Cerebellar cortex (tissue), 1 donor: ENCODE measurements at regions not wholly inside any gene's neighbourhood (a gene's known extent, or its start where the extent isn't known, plus 50 kb on each side); places are given as distances from the start of the nearest gene placed in this dataset.

ENCODE experiments used
- DNase-seq: peaks from one replicate; pipeline ENCODE4 v3.0.0-alpha.2; 2015; ENCODE audit warnings: low spot score

DNA sequence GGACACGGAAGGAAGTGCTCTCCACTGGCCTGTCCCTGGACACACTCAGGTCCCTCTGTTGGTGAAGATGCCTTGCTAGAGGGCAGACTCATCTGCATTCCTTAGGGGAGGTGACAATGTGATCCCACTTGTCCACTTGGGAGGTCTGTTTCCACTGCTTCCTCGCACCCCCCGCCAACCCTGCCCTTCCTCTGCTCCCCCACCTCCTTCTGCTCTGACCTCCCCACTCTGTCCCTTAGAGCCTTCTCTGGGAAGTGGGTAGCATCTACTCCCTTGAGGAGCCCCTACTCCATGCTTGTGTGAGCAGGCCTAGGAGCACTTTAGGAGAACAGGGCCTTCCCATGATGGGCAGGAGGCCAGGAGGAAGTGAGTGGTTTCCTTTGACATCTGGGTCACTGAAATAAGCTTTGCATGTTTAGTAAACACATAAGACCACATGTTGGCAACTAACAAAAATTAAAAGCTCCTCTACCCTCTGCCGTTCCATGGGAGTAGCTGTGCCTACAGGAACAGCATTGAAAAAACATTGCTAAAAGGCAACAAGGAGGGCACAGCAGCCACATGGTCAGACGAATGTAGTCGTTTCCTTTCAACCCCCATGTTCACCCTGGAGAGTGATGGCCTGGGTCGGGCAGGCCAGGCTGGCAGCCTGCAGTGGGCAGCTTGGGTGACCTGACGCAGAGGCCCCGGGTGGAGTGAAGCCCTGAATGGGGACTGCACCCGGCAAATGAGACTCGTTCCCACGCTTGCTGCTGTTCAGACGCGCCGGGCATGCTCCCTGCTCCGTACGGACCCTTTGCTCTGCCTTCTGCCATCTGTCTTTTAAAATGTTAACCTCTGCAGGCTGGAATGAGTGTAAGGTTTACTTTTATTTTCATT lies 634.0 kb downstream of the IRX1 start:
- no peak for DNase-seq

DNA sequence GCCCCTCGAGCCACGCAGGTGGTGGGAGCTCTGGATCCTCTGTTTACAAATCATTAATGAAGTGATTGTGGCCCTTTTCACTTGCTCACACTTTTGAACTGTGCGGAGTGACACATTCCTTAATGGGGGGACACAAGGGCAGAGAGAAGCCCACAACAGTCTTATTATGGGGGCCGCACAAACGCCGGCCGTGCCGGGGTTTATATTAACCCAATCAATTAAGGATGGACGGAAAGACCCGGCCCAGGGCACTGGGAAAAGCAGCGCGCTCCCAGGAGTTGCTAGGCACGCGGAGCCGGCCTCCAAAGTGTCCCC lies 634.8 kb downstream of the IRX1 start:
- DNase-seq, result no peak

DNA sequence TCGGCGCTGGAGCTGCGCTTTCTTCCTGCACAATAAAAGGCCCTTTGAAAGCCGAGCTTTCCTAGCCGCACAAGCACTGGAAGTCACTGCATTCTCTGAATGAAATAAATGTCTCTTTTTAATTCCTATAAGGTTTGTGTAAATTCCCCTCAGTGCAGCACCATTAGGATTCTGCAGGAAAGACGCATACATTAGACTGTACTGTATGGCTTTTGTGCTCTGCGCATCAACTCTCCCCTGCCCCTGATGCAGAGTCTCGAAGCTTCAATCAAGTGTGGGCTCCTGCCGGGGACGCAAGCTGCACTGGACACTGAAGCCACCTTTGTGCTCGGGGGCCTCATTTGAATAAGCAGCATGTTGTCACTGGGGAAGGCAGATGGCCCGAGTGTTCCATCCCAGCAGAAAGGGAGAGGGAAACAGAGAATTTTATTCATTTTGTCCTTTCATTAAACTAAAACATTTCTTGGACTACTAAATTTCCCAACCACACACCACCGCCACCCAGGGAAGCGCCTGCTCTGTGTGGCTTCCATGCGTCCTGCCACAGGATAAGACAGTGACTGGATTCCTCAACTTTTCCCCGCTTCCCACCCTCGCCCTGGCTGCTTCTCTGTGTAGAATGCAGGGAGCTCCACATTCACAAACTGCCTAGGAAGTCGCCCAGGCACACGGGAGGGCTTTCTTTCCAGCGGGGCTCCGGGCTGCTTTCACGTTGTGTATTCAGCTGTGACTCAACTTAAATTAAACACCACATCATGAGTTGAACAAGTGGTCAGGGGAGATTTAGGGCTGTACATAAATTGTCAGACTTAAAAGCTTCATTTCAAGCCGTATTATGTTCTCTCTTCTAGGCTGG lies 635.4 kb downstream of the IRX1 start:
- peak; percentile 20 for DNase-seq

DNA sequence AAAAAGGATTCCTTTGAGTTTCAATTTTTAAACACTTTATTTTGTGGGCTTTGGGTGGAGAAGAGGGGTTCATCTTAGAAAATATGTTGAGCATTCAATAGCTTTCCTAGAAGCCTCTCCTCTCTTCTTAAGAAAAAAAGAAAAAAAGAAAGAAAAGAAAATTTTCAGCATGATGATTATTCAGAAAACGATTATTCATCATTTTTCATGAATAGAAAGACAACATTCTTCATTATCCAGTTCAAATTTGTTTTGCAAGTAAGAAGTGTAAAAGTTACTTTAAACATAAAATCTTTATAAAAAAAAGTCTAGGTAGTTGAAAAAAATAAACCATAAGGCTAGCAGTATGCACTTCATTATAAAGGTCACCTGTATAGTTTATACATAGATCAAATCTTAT lies 636.5 kb downstream of the IRX1 start:
- no peak for DNase-seq

DNA sequence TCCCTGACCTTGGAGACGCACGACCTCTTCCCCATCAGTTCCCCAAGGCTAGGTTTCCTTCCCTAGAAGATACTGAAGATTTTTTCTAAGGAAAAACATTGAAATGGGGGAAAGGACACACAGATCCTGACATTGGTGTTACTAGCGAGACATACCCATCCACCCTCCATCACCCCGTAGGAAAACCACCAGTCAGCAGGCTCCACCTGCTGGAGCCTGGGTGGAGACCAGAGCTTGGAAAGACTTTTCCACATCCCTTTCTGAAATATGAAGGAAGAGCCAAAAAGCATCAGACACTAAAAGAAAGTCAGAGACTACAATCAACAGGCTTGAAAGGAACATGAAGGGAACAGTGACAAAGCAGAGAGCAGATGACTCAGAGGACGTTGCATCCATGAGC lies 638.0 kb downstream of the IRX1 start:
- no peak for DNase-seq

DNA sequence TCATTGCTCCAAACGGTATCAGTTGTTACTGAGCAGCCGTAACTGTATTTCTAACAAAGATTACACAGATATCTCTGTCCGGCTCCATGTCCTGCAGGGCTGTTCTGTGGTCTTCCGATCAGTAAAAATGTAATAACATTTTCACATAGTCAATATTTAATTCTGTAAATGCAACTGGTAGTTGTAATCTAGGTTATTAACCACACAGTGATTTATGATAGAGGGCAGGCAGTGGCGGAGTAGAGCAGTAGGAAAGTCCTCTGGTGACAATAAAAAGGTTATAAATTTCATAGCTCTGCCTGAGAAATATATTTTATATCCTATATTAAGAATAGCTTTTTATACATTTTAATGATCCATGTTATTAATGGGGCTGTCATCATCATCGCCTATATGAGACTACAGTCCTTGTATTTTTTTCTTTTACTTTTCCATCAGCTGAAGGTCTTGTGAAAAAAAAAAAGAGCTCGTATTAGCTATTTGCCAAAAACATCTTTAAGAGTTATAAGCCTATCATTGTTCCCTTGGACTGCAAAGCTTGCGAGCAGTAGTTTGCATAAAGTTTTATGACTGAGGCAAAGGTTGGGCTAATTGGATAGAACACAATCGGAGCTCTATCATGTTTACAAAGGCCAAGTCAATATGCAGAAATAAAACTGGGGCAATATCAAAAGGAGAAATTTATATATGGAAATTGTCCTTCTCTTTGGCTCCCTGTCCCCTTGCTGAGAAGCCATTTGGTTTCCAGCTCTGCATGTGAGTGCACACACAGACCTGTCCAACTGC lies 648.0 kb downstream of the IRX1 start:
- DNase-seq, result no peak

DNA sequence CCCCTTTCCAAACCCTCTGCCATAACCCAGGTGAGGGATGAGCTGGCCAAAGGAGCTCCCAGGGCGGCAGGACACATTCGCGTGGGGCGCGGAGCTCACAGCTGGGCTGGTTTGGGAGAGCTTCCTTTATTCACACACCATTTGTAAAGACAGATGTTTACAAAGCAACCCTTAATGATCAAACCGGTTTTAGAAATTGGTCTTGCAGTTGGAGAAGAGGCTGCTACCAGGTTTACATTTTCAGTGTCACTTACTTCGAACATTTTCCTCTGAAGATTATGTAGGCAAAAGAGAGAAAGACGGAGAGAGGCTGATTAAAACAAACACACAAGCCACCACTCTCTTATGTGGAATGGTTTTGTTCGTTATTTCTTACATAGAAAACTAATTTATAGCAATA lies 648.7 kb downstream of the IRX1 start:
- no peak for DNase-seq

DNA sequence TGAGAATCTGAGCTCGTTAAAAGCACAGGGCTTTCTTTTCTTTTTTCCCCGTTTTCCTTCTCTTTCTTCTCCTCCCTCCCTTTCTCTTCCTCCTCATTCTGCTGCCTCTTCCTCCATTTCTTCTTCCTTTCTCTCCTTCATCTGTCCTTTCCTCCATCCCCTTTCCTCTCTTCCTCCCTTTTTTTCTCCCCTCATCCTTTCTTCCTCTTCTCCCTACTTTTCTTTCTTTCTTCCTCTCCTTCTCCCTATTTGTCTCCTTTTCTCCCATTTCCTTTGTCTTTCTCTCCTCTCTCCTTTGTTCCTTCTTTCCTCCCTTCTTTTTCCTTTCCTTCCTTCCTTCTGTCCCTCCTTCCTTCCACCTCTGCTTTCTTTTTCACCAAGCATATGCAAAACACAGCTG lies 649.4 kb downstream of the IRX1 start:
- no peak for DNase-seq

DNA sequence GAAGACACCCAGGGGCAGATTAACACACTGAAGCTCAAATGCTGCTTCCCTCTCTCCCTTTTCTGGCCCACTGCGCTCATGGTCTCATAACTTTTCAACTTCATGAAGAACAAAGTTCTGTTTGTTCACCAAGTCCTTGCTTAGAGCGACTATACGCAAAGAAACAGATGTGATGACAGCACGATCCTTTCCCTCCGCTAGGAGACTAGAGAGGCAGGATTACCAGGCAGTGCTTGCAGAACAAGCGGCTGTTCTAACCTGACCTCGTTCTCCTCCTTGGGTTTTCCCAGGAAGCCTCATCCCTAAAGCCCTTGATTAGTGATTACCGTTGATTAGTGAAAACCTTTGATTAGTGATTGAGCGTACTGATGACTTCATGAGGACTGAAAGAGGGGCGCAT lies 649.9 kb downstream of the IRX1 start:
- no peak for DNase-seq

DNA sequence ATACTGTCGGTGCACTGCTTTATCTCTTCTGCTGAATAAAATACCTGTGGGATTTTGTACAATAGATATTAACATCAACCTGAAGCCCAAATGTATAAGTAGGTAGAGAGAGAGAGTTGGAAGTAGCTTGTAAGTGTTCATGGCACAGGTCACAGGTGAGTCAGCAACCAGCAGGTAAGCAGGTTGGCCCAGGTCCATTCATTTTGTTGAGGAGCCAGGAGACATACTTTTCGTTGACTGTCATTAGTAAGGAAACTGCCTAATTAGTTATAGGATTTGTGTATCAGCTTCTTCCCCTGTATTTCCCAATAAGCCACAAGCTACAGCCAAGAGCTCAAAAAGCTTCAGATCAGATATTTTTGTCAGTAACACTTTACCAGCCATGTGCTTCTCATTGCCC lies 650.8 kb downstream of the IRX1 start:
- DNase-seq, result no peak

DNA sequence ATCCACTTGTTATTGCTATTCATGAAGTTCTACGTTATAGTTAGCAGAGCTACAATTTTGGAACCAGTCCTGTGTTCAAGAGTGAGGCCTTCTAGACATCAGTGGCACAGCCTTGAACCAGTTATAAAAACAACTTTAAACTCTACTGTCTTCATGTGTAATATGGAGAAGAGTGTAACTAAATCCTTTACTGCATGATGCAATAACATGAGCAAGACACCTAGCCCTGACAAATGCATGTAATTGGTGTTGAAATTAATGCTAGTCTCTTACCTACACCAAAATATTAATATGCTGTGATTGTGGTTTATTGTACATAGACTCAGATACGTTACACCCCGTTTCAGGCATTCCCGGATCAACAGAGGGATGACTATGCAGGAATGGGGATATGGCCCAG lies 654.6 kb downstream of the IRX1 start:
- DNase-seq, result no peak

DNA sequence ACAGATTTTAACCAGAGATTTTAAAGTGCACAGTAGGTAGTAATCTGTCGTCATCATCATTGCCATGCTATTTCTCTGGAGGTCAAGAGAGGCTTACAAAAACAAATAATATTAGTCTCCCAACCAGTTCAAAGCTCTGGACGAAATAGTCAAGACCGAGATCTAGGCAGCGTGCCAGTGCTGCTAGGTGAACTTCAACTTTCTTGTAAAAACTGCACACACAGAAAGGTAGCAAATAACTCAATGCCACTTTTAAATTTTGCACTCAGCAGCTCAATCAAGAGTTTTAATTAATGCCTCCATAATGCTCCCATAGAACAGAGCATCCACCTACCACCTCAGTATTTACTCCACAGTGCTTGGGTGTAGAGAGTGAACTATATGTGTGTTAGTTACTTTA lies 656.8 kb downstream of the IRX1 start:
- no peak for DNase-seq

DNA sequence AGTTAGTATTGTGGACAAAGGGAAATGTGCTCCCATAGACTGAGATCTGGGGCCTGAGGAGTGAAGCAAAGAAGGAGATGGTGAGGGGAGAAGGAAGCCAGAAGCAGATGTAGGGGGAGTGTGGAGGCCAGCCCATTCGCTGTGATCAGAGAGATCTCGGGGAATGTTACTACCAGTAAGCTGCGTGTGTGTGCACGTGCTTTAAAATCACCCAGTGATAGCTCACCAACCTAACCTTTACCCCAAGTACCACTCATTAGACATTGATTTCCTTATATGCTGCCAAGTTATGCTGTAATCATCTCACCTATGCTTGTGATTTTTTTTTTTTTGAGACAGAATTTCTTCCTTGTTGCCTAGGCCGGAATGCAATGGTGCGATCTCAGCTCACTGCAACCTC lies 659.1 kb downstream of the IRX1 start:
- DNase-seq, result no peak

DNA sequence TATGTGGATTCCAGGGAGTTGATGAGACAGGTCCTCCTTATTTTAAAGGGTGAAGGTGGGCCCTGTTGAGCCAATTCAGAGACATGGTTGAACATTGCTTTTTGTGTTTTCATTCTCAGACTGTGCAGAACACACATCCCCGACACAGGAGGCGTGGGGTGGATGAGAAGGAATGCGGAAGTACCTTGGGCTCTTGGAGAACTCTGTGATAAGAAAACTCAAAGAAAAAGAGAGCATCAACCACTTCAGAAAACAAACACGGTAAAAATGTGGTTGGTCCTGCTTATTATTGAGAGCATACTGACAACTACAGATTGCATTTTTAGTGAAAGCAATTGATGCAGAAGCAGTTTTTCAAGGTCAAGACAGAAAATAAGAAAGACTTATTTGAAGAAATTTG lies 659.8 kb downstream of the IRX1 start:
- DNase-seq, result no peak

DNA sequence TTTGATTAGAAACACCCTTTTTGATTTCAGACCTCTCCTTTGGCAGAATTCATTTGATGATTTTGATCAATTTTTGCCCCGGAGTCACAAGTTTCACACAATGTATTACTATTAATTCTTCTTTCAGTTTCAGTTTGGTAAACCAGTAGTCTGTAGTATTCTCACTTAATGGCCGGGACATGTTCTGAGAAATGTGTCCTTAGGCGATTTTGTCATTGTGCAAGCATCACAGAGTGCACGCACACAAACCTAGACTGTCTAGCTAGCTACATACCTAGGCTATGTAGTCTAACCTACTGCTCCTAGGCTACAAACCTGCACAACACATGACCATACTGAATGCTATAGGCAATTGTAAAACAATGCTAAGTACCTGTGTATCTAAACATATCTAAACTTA lies 662.5 kb downstream of the IRX1 start:
- DNase-seq, result no peak

DNA sequence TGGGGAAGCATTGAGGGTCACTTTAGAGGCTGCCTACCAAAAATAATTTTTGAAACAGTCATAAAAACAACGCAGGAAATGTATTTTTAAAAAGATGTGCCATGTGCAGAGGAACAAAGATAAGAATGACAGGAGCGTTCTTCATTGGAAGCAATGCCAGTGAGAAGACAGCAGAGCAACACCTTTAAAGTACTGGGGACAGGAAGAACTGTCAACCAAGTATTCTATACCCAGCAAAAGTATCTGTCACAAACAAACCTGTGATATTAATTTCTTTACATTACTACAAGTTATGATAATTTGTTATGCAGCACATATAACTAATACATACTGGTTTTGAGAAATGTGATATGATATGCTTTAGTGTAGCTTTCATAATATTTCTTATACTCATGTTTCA lies 675.6 kb downstream of the IRX1 start:
- DNase-seq, result no peak

DNA sequence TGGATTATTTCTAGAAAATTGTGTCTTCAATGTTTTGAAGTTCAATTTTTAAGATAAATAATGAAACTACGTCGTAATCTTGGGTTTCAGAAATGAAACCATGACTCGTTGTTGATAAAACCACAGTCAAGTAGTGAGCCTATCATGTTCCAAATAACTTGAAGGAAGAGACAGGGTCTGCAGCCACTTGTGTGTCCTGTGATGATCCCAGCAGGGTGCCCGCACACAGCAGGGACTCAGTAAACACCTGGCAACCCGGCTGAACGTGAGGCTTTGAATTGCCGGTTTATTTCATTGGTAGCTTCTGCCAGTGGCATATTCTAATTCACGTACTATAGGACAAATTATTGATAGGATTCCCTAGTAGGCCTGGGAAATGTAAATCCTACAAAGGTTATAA lies 679.6 kb downstream of the IRX1 start:
- no peak for DNase-seq

DNA sequence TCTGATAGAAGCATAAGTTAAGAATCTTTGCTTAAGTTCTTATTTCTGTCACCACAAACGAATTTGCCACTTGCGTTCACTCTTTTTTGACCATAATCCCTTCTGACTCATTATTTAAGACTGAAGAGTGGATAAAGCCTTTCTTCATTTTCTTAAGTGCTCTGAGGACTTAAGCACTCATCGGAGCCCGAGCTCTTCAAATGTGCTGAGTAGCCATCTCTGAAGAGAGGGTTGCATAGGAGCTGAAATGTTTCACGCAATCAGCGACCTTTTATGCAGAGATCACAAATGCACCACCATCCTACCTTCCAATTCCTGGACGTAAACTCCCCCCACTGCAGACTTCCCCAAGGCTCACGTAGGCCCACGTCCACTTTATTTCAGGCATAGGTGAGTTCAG lies 699.2 kb downstream of the IRX1 start:
- no peak for DNase-seq

DNA sequence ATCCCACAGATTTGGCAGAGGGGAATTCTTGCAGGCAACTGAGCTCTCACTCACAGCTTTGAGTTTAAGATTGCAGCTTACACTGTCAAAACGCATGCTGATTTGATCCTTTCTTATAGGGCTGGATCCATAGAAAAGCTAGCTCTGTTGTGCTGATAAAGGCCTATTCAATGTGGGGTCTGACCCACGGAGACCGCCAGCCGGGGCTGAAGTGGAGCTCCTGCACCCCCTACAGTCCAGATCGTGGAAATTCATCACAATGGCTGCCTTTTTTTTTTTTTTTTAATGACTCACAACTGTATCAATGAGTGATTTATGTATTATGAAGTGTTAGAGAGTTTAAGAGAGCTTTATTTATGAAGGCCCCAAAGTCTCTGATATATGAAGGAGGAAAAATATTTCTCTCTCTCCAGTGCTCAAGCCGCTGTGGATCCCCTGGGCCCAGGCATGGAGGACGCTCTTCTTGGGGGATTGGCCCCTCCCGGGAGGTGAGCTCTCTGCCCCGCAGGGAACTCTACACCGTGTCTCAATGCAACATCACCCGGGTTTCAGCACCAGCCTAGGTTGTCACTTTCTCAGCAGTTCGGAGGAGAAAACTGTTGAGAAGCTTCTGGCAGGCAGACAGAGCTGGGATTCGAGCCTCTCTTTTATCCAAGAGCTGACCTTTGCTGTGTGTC lies 700.2 kb downstream of the IRX1 start:
- DNase-seq, result no peak

DNA sequence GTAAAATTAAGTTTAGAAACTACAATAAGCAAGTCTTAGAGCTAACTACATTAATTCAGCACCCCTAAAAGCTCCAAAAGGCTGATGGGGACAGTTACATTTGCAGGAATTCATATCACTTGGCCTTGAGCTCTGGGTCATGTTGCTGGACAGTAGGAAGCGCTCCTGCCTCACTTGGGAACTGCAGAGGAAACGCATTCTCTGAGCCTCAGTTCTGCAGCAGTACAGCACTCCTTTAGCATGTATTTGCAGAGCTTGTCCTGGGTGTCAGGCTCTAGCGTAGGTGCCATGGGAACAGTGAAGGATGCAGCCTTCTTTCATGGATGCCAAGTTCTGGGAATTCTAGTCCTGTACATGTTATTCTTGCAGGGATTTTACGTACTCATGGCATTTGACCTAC lies 710.4 kb downstream of the IRX1 start:
- DNase-seq, result no peak

DNA sequence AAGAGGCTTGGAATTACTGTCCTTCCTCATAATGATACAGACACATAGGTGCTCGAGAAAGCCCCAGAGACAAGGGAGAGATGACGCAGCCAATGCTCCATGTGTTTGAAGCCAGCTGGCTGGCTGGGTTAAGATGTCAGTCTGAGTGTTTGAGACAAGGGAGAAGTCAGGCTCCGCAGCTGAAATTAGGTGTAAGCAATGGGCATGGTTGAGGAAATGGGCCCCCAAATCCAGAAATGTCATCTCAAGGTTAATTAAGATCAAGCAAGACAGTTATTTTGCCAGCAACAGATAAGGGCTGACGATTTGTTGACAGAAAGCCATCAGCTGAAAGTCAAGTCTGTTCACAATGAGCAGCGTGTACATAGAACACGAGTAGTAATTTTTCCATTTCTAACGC lies 713.4 kb downstream of the IRX1 start:
- no peak for DNase-seq

DNA sequence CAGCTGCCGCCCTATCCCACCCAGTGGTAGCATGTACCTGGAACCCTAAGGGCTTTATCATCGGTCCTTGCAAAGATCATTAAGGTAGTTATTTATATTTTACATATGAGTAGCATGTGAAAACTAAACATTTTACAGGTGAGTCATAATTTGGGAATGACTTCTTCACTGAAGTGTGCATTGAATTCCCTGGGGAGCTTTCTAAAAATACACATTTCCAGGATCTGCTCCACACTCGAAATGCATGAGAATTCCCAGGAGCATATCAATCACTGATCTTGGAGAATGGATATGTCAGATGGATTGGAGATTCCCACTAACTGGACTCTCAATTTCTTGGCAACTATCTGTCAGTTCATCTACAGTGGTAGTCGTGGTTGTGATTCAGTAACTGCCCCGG lies 717.5 kb downstream of the IRX1 start:
- no peak for DNase-seq
